ENCODE measurements at regions not wholly inside any gene's neighbourhood (a gene's known extent, or its start where the extent isn't known, plus 50 kb on each side); places are given as distances from the start of the nearest gene placed in this dataset.

DNA sequence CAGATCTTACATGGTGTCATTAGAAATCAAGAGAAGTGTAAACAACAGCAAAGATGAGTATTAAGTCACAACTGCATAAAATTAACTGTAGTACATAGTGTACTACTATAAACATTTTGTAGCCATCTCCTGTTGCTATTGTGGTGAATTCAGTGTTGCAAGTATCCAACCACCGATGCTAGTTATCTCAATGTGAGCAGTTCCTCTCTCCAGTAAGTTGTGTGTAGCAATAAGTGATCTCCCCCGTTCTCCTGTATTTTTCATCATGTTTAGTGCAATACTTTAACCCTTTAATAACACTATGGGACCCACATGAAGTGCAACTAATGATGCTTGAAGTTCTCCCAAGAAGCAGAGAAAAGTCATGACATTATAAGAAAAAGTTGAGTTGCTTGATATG lies 264.7 kb upstream of the KCNH8 start:
- TF ChIP-seq, protein P1, sequence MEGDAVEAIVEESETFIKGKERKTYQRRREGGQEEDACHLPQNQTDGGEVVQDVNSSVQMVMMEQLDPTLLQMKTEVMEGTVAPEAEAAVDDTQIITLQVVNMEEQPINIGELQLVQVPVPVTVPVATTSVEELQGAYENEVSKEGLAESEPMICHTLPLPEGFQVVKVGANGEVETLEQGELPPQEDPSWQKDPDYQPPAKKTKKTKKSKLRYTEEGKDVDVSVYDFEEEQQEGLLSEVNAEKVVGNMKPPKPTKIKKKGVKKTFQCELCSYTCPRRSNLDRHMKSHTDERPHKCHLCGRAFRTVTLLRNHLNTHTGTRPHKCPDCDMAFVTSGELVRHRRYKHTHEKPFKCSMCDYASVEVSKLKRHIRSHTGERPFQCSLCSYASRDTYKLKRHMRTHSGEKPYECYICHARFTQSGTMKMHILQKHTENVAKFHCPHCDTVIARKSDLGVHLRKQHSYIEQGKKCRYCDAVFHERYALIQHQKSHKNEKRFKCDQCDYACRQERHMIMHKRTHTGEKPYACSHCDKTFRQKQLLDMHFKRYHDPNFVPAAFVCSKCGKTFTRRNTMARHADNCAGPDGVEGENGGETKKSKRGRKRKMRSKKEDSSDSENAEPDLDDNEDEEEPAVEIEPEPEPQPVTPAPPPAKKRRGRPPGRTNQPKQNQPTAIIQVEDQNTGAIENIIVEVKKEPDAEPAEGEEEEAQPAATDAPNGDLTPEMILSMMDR (IDR thresholded peaks at IDR 0.05 in 8 of 11, conservative IDR thresholded peaks at IDR 0.05 in 3 of 11): no peak
- no peak for TF ChIP-seq POLR2A (IDR thresholded peaks at IDR 0.05)

Data from spleen (tissue), 7 donors.